Muscle of back (tissue), 3 donors: ENCODE measurements at regions not wholly inside any gene's neighbourhood (a gene's known extent, or its start where the extent isn't known, plus 50 kb on each side); places are given as distances from the start of the nearest gene placed in this dataset.
"Not testable (repeated sequence)": the region's sequence is repeated elsewhere in the genome, so short reads cannot be mapped to it uniquely, and the experiment has no call there.

Source experiments
- DNase-seq, 3 donors: peaks; one replicate each; pipeline versions ENCODE4 v3.0.0 to v3.0.0-alpha.2; 2013

DNA sequence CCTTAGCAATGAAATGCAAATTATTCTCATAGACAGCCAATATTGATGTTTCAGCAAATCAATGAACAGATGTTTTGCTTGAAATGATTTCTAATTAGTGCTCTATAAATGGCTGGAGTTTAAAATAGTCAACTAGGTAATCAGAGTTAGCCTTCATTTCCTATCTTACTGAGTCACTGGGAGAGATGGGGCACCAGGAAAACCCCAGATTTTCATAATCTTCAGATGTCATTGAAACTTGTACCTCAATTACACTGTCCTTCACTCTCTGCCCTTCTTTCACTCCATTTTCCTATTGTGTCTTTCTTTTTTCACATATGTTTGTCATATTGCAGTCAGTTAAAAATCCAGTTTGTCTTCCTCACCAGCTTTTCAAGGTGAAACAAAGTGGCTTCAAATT is 92.7 kb downstream of the C12orf75 start:
- no peak for DNase-seq

DNA sequence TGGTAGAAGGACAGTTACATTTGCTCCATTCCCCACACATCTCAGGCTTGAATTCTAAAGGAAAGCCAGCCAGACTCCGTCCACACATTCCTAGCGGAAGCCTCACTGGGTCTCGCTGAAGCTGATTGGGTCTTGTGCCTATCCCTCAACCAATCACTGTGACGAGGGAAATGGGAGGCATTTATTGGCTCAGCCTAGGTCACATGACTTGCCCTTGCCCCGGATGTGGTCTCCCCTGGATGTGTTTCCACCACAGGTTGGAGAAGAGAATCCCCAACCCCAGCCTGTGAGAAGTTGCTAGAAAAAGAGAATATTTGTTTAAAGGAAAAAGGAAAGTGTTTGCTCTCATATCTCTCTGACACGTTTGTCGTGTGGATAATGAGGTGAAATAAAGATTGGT is 93.4 kb downstream of the C12orf75 start:
- DNase-seq = no peak

DNA sequence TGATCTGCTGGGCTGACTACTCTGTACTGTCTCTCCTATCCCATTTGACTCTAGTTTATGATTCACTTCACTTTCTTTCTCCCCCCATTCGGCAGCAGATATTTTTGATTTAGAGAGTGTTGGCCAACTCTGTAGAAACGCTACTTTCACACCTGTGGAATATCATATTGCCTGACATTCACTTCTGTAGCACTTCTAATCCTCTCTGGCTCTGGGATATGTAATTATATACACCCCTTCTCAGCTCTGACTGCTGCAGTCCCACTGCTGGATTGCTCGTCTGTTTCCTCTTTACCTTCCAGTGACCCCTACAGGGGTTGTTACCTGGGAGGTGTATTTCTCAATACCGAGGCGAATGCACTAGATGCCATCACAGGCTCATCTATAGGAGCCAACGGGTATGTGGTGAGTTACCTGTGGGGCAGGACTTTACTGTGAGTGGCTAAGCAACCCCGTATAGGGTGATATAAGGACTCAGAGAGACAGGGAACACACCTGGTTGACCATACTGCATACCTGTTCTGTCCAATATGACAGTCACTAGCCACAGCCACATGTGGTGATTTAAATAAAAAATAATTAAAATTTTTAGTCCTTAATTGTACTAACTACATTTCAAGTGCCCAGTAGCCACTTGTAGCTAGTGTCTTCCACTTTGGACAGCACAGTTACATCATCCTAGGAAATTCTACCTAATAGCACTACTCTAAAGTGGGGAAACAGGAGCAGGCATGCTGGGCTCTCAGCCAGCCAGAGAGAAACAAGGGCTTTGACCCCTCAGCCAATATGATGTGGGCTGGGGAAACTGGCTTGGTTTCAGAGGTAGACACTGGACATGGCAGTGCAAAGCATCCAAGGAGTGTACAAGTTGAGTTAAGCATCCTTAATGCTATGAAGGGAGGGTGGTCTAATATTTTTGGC is 95.0 kb downstream of the C12orf75 start:
- DNase-seq = no peak

DNA sequence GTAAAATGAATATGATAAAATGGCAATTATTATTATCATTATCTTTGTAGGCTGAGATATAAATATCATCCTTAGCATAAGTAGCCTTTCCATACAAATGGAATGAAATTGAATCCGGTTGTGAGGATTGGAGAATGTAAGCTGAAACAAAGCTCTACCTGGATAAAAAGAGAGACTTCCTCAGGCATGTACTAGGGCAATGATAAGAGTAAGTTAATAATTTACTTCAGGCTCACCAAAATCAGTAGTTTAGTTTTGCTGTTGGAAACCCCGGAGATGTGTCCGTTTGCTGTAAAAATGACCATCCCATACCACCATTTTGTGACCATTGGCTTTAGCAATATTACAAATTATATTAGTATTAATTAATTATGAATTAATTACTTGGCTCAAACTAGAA is 96.3 kb downstream of the C12orf75 start:
- no peak for DNase-seq

DNA sequence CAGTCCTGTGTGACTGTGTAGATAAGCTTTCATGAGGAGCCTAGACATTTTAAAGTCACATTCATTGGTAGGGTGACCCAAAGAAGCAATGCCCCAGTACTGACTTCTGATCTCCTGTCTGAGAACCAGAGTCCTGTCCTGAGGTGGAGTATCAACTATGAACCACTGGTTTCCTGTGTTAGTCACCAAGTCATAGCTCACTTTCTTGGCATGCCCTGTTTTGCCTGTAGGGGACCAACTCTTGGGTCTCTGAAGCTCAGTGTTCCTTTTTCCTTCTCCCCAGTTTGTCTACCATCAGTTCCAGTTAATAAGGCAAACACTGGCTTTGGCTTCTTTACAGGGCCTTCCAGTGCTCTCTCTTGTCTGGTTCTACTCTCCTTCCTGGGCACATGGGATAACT is 97.4 kb downstream of the C12orf75 start:
- DNase-seq = no peak

DNA sequence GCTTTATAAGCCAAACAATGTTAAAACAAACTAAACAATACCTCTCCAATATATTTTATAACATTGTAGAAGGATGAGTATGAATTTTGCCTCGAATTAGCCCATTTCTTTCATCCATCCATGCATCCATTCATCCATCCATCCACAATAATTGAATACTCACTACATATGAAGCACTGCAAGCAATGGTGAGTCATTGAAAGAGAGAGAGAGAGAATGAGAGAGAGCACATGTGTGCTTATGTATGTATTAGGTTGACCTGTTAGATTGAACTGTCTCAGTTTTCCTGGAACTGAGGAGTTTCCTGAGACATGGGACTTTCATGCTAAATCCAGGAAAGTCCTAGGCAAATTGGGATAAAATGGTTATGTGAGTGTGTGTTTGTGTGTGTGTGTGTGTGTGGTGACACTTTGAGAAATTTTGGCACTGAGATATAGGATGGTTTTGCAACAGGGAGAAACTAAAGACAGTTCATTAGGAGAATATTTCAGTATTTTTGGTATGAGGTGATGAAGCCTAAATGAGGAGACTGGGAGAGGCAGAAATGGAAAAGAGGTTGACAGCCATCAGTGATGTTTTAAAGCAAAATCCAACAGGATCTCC is 98.4 kb downstream of the C12orf75 start:
- no peak for DNase-seq

DNA sequence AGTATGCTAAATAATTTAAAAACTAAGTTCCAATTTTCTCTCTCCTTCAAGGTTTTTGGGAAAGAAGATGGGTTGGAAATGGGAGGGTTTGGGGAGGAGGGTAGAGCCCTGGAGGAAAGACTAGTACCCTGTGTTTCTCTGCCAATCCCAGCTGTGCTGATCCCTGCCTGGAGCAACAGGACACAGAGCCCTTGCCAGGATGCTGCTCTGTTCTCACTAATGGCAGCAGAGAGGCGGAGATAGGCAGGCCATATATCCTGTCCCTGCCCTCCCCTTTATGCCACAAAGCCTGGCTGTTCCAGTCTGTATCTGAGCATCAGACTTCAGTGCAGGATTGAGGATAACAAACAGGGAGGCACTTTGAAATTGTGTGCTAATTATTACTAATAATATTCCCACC is 99.0 kb downstream of the C12orf75 start:
- DNase-seq = no peak

DNA sequence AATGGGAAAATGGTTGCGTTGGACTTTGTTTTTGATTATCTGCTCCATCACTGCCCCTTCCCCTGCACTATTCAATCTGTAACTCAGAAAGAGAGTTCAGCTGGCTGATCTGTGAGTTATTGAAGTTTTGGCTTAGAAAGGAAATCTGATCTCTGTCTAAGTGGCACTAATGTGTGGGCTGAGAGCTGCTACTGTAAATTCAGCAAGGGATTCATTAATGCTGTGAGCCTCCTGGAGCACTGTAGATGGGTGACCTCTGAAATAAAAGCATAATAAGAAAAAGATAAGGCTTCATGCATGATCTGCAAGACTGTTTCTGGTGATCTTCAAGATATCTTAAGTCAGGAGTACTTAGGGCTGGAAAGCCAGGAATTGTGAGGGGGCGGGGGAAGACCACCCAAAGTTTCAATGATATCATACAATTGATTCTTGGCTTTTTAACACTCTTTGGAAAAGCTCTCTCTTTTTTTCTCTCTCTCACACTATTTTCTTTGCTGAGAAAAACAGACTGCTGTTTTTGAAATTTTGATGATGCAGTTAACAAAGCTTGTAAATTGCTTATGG is 101.1 kb downstream of the C12orf75 start:
- DNase-seq = peak in 1 of 3 donors; percentile 45

DNA sequence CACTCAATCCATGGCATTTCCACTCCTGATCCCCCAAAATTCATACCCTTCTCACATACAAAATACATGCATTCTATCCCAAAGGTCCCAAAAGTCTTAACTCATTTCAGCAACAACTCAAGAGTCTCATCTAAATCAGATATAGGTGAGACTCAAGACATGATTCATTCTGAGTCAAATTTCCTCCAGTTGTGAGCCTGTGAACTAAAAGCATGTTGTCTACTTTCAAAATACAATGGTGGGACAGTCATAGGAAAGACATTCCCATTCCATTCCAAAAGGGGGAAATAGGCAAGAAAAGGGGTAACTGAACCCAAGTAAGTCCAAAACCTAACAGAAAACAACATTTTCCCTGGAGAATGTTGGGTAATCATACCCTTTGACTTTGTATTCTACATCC is 103.3 kb downstream of the C12orf75 start:
- peak in 1 of 3 donors; percentile 71 for DNase-seq

DNA sequence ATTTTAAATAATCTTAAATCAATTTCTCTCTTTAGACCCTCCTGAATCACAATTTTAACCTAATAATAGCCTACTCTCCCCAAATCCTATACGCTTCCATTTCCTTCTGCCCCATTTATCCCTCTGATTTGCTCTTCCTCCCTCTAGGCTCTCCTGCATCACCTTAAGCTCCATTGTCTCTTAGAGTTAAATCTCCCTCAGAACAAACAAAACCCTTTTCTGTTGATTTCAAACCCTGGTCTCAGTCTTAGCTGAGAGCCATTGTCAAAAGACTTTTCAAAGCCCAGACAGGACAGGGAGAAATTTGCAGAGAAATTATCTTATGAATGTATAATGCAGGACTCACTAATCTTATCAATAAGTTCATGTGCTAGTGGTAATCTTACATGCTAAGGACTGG is 106.1 kb downstream of the C12orf75 start:
- no peak for DNase-seq

DNA sequence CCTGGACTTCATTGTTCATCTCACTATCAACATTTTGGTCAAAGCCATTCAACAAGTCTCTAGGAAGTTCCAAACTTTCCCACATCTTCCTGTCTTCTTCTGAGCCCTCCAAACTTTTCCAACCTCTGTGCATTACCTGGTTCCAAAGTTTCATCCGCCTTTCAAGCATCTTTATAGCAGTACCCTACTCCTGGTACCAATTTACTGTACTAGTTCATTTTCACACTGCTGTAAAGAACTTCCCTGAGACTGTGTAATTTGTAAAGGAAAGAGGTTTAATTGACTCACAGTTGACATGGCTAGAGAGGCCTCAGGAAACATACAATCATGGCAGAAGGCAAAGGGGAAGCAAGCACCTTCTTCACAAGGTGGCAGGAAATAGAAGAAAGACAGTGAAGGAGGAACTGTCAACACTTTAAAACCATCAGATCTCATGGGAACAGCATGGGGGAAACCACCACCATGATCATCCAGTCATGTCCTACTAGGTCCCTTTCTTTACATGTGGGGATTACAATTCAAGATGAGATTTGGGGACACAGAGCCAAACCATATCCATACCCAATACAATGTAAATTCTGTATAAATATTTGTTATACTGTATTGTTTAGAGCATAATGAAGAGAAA is 109.7 kb downstream of the C12orf75 start:
- no peak for DNase-seq

DNA sequence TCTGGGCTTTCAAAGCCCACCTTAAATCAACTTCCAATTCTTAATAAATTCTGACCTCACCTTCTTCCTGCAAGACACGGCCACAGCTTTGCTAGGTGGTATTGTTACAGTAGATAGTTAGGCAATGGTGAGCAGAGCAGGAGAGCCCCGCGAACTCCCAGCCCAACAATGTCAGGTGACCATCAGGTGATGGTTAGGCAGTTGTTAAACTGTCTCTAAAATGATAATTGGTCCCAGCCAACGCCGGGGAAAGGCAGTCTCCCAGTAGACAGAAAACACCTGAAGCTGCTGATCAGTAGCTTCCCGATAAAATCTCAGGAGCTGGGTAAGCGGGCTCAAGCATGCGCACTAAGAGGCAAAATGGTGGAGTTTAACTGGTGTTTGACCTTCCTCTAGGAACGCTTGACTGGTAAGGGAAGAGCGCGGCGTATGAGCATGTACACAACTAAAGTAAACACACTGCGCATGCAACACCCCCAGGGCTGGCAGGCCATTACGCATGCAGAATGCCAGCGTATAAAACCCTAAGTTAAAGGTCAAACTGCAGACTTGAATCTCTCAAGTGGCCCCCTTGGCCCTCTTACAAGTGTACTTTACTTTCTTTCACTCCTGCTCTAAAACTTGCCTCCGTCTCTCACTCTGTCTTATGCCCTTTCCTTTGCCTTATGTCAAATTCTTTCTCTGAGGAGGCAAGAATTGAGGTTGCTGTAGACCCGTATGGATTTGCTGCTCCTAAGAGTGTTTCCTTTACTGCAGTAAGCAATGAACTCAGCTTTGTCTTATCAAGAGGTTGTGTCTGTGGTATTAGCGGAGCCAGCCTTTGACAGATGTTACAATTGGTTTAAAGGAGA is 113.5 kb downstream of the C12orf75 start:
- no peak for DNase-seq

DNA sequence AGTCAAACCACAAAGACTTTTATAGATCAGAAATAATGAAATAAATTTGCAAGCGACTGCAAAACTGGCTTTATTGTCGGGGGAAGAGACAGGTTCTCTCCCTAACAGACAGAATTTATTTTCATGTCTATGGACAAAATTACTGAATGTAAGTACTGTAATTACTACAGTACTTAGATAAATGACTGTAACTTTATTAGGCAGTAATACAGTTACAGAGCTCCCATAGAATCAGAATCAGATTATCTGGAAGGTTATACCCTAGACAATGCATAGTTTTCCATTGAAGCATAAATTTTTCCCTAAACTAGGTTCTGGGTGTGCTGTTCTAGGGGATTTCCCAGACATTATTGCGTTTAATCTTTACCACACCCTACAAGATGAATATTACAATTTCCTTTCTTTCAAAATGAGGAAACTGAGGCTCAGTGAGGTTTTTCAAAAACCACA is 114.2 kb downstream of the C12orf75 start:
- DNase-seq = no peak

DNA sequence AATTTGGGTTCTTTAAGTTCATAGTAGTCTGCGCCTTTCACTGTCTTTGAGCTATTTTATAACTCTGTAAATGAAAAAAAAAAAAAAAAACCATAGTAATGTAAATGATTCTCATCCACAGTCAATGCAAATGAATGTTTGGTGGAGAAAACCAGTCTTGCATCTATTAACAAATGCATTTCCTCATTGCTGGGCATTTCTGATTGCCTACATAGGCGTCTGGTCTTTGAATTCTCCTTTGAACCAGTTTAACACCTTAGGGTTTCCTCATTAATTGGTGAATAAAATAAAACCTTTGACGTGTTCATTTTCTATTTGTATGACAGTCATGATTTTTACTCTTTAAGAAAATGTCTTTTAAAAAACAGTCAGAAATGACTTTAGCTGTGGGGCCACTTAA is 114.8 kb downstream of the C12orf75 start:
- no peak for DNase-seq

DNA sequence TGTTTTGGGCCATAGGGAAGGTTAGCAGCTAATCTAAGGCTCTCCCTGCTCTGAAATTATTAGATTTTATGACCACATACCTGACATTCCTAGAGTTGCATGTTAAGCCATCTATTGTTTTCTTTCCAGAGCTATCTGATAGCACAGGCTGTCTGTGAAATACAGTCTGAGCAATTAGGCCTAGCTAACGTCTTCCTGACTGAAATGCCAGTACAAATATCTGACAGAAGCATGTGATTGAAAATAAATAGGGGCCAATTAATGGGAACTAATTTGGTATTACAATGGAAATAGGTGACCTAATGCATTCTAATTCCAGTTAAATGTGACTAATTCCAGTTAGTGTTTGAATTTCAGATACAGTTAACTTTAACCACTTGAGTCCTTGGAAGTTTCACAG is 115.2 kb downstream of the C12orf75 start:
- DNase-seq = no peak

DNA sequence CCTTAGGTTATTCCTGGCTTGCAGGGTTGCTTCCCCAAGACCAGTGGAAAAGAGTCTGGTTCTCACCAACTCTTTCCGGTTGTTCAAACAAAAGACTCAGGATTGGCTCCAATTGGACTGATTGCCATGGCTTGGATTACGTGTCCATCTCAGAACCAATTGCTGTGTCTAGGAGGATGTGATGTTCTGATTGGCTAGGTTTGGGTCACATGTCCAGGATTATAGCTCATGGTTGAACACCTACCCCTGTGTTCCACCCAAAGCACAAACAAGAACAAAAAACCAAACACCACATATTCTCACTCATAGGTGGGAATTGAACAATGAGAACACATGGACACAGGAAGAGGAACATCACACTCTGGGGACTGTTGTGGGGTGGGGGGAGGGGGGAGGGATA is 116.0 kb downstream of the C12orf75 start:
- not testable (repeated sequence) for DNase-seq

DNA sequence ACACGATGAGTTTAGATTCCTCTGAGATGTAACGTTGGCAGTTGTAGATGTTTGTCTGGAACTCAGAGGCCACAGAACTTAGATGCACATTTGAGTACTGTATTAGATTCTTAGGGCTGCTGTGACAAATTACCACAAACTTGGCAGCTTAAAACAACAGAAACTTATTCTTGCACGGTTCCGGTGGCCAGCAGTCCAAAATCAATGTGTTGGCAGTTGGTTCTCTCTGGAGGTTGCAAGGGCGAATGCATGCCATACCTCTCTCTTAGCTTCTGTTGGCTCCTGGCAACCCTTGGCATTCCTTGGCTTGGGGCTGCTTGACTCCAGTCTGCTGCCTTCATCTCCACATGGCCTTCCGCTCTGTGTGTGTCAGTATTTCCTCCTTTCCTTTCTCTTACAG is 118.9 kb downstream of the C12orf75 start:
- no peak for DNase-seq

DNA sequence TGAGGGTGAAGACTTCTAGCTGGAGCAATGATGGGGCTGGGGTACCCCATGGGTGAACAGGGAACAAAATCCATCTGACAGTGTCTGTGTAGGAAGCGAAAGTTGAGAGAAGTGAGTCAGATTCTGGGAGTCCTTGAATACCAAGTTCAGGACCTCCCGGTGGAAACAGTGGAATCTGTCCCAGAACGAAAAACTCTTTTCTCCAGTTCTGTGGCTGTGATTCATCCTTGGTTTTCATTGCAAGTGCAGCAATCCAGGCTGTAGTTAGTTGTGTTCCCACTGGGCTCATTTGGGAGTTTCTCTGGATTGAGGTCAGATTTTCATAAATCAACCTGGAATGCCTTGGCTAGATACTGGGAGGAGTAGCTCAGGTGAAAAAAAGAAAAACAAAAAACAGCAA is 120.7 kb downstream of the C12orf75 start:
- peak in 1 of 3 donors; percentile 72 for DNase-seq

DNA sequence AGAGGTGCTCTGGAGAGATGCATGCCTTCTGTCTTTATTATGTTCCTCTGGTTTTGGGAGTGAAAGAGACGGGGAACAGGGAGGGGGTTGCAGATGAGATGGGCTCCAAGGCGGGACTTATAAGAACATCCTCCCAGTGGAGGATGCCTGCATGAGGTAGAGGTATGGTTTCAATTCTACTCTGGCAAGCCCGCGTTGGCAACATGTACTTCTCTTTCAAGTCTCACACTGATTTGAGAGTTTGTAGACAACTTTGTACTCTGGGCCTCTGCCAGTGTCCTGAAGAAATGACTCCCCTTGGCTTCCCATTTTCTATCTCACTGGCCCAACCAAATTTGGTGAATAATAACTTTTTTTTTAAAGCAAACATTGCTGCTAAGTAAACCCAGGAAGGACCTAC is 121.3 kb downstream of the C12orf75 start:
- DNase-seq = no peak

DNA sequence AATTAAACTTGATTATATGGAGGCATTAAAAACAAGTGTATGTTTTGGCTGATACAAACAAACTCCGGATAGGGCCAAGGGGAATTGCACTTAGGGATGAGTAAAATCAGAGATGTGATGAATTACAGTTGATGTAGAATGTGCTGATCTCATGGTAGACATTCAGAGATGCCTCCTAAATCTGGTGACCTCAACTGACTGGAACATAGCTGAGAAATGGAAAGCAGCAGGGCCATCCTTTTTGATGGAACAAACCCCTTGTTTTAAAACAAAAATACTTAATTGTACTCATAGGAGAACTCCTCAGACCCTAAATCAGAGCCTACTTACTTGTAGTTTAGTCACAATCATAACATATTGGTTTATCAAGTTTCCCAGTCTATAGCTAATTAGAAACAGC is 122.8 kb downstream of the C12orf75 start:
- no peak for DNase-seq

DNA sequence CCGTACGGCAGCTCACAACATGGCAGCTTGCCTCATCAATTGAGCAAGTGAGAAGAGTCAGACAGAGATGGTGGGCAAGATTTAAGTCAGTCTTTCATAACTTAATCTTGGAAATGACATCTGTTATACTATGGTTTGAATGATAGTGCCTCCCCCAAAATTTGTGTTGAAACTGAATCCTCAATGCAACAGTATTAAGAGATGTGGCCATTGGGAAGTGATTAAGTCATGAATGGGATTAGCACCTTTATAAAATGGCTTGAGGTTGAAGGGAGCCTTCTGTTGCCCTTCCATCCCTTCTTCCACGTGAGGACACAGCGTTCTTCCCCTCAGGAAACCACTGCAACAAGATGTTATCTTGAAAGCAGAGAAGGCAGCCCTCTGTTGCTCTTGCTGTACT is 124.2 kb downstream of the C12orf75 start:
- no peak for DNase-seq

DNA sequence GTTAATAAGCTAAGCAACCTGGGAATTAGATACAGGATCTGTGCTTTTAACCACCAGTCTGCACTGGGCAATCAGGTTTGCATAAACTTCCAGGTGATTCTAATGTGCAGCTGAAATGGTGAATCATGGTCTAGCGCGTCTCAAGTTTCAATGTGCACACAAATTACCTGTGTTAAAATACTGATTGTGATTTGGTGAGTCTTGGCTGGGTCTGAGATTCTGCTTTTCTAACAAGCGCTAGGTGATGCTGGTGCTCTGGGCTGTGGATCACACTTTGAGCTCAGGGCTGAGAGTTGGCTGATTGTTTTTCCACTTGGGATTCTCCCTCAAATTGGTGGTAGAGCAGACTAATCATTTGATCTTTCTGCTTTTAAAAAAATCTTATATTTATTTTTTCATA is 124.8 kb downstream of the C12orf75 start:
- no peak for DNase-seq
